Kidney (tissue), 13 donors: ENCODE measurements at regions not wholly inside any gene's neighbourhood (a gene's known extent, or its start where the extent isn't known, plus 50 kb on each side); places are given as distances from the start of the nearest gene placed in this dataset.

Experiments used
- DNase-seq, 5 donors: peaks; one replicate each; pipeline ENCODE4 v3.0.0-alpha.2; 2013 to 2020
- FAIRE-seq: peaks from 2 replicates; lab custom pipeline; 2012; peaks lifted over from hg19 to GRCh38; lab: Jason Lieb, UNC
- H3K27ac ChIP-seq, 2 donors: one replicate each; pipeline ENCODE4 v1.7.0; 2013; ENCODE audit warnings: low read depth in 2 of 2, low read length in 2 of 2, inconsistent platforms in 1 of 2
- H3K27me3 ChIP-seq: one replicate; pipeline ENCODE4 v1.7.1; 2013; ENCODE audit warnings: low read length, inconsistent platforms; ENCODE audit not compliant: control insufficient read depth, insufficient read depth
- H3K36me3 ChIP-seq, 3 donors: one replicate each; pipeline versions ENCODE4 v1.7.0 to v1.7.1; 2013; ENCODE audit warnings: low read length in 3 of 3, control low read depth in 1 of 3, inconsistent platforms in 1 of 3; ENCODE audit not compliant: insufficient read depth in 3 of 3, control insufficient read depth in 2 of 3
- H3K4me1 ChIP-seq, 3 donors: one replicate each; pipeline versions ENCODE4 v1.7.0 to v1.7.1; 2013; ENCODE audit warnings: low read length in 3 of 3, inconsistent platforms in 1 of 3, low read depth in 1 of 3; ENCODE audit not compliant: control insufficient read depth in 2 of 3, insufficient read depth in 2 of 3
- H3K4me3 ChIP-seq, 3 donors: one replicate each; pipeline versions ENCODE4 v1.7.0 to v1.8.1; 2013; ENCODE audit warnings: low read length in 3 of 3, control low read depth in 1 of 3, inconsistent platforms in 1 of 3
- H3K9ac ChIP-seq, 3 donors: one replicate each; pipeline versions ENCODE4 v1.7.0 to v1.7.1; 2013; ENCODE audit warnings: low read length in 3 of 3, control low read depth in 1 of 3, inconsistent platforms in 1 of 3
- H3K9me3 ChIP-seq, 3 donors: one replicate each; pipeline versions ENCODE4 v1.7.0 to v1.7.1; 2013; ENCODE audit warnings: low read length in 3 of 3, control low read depth in 1 of 3, inconsistent platforms in 1 of 3; ENCODE audit not compliant: control insufficient read depth in 2 of 3, insufficient read depth in 1 of 3
- CTCF ChIP-seq: IDR thresholded peaks from 3 replicates; pipeline ENCODE4 v1.5.1; 2012; ENCODE audit warnings: mild to moderate bottlenecking, moderate library complexity, borderline replicate concordance; ENCODE audit not compliant: insufficient read depth; ENCODE audit errors: extremely low read depth
- intact Hi-C: fragments of 100-400 bp; cut with DNase I; formaldehyde crosslinking; loops from one replicate; pipeline ENCODE4 v1.11.1; 2022
- donor health status: control.
- donor health status: control.
- donor health status: control.
- donor health status: control.
- donor health status: control.
- donor health status: DM: yes; HTN: yes; CAD: no.
- donor health status: Normal renal cell carcinoma (clear cell type).

DNA sequence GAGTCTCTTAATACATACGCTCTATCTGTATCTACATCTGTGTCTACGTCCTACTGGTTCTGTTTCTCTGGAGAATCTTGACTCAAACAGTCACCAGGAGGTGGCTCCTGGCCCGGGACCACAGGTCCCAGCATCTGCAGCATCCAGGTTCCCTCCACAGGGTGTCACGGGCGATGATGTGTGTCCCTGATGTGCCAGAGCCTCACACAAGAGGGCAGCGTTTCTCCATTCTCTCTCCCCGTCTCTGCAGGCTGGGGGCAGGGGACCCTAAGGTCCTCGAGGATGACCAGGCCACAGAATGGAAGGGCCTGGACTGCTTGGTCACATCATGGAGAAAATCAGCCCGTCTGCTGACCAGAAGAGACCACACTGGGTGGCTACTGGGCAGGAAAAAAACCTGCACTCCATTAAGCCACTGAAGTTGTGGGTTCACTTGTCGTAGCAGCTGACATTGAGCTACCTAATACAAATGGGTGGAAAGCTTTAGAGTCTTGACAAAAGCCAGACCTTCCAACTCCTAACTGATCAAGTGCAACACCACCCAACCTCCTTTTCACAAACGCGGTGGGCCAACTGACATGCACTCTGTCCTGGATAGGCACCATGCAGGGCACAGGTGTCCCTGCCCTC, 392.5 kb downstream of the CTTN start:
- Histone ChIP-seq H3K36me3 (peaks cover 0 to 11% (median 2%) of the 10 kb centered on the region in 3 donors), H3K27me3 (no peaks in the 10 kb centered on the region), H3K27ac (no peak overlapping the region), H3K4me1 (peaks cover 0 to 5% (median 0%) of the 10 kb centered on the region in 3 donors), H3K9me3 (peaks cover 2 to 17% (median 5%) of the 10 kb centered on the region in 3 donors), H3K9ac (no peak overlapping the region), H3K4me3 (no peak overlapping the region)
- no peak for TF ChIP-seq CTCF
- no peak for FAIRE-seq
- no peak for DNase-seq
- intact Hi-C loops, result no loop called here

GRCh38 chr11:70796648-70797227, 398.4 kb downstream of the CTTN start:
- Histone ChIP-seq H3K4me1 (no peaks in the 10 kb centered on the region), H3K4me3 (no peak overlapping the region), H3K9ac (no peak overlapping the region), H3K36me3 (peaks cover 0 to 30% (median 3%) of the 10 kb centered on the region in 3 donors), H3K27me3 (no peaks in the 10 kb centered on the region), H3K27ac (no peak overlapping the region), H3K9me3 (peaks cover 0 to 18% (median 5%) of the 10 kb centered on the region in 3 donors)
- DNase-seq, result no peak
- intact Hi-C loops, result no loop called here
- no peak for TF ChIP-seq CTCF
- FAIRE-seq, result no peak

DNA sequence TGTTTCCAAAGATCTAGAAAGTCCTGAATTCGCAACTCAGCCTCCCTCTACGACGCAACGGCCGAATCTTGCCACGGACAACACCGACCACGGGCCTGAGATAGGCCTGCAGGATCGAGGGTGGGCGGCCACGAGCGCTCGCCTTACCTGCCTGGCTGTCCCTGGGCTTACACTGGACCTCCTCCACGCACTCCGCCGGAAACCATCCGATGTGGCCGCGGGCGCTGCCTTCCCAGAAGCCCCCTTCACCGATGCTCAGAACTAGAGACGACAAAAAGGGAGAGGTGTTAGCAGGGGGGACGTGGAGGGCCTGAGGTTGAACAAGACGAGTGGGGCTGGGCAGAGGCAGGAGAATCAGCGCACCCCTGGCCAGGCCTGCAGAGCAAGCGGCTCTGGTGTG, 400.0 kb downstream of the CTTN start:
- Histone ChIP-seq H3K27ac (no peak overlapping the region), H3K9me3 (peaks cover 0 to 14% (median 2%) of the 10 kb centered on the region in 3 donors), H3K4me1 (no peaks in the 10 kb centered on the region), H3K9ac (no peak overlapping the region), H3K27me3 (no peaks in the 10 kb centered on the region), H3K36me3 (peaks cover 0 to 27% (median 4%) of the 10 kb centered on the region in 3 donors), H3K4me3 (no peak overlapping the region)
- no peak for TF ChIP-seq CTCF
- DNase-seq, result no peak
- intact Hi-C loops, result no loop called here
- no peak for FAIRE-seq
